T-helper 2 cell (primary cell): ENCODE measurements at regions not wholly inside any gene's neighbourhood (a gene's known extent, or its start where the extent isn't known, plus 50 kb on each side); places are given as distances from the start of the nearest gene placed in this dataset.
A peak's percentile ranks its signal among the peaks of the same experiment; 100 is the strongest.
"Not testable (repeated sequence)": the region's sequence is repeated elsewhere in the genome, so short reads cannot be mapped to it uniquely, and the experiment has no call there.

Experiments used
- DNase-seq, 5 experiments: peaks; one replicate each; pipeline versions ENCODE4 v3.0.0 to v3.0.0-alpha.2; 2012 to 2022

DNA sequence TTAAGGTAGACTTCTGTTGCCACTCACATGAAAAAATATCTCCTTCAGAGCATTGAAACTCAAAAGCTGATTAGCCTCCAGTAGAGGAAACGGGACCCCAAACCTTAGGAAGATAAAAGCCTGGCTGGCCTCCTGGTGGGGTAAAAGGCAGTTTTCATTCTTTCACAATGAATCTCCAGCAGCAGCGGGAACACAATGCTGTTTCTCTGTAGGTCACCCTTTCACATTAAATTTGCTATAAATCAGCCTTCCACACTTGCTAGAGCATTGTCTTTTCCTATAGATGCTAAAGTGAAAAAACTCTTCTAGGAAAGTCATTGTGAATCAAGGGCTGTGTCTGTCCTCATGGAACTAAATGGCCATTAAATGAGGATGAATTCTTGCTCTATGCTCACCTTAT is 207.3 kb upstream of the MAGEB2 start:
- no peak for DNase-seq

DNA sequence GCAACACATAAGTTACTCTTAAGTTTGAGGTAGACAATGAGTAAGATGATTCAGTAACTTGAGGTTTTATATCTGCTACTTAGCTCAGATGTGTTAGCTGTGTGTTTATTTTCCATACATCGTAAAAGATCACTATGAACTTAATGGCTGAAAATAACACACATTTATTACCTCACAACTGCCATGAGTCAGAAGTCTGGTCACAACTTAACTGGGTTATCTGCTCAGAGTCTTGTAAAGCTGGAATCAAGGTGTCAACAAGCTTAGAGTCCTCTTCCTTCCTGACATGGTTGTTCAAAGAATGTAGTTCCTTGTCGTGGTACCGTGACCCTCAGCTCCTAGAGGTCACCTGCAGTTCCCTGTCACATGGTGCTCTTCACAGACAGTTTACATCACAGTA is 204.9 kb upstream of the MAGEB2 start:
- no peak for DNase-seq

- DNase-seq = no peak
Measured at GRCh38 chrX:30015440-30015839, 199.9 kb upstream of the MAGEB2 start.

DNA sequence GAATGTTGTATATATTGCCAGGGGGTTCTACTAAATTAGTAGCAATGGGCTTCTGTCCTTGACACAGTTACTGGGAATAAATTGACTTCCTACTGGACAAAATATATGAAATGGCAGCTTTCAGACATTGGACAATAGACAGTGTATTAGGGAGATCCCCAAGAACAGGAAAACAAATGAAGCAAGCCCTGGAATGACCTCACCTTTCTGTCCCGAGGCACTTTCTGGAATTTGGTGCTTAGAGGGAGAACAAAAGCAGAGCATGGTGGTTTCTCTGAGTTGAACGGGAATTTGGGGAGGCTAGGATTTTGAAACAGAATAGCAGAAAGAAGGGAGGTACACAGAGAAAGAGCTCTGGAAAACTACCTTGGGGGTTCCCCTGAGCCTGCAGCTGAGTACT is 187.7 kb upstream of the MAGEB2 start:
- DNase-seq = no peak

DNA sequence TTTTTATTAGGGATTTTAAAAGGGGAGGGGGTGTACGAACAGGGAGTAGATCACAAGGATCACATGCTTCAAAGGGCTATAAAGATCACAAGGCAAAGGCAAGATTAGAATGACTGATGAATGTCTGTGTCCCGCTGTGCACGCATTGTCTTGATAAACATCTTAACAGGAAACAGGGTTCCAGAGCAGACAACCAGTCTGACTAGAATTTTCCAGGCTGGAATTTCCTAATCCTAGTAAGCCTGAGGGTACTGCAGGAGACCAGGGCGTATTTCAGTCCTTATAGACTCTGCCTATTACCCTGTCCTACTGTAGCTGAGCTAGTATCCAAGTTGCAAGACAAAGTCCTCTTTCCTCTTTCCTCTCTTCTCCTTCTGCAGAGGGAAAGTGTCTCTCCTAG is 179.0 kb upstream of the MAGEB2 start:
- DNase-seq = not testable (repeated sequence)

DNA sequence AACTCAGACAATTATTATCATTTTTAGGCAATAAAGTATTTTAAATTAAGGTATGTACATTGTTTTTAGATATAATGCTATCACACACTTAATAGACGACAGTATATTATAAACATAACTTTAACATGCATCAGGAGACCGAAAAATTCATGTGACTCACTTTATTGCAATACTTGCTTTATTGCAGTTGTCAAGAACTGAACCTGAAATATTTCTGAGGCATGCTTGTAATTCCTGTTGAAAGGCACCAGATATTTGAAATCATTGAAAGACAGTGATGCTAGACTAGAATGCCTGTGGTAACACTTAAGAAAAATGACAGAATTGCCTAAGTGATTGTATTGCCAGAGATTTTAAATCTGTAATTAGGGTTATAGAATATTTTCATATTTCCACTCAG is 175.6 kb upstream of the MAGEB2 start:
- no peak for DNase-seq

GRCh38 chrX:30060718-30061117 is 154.6 kb upstream of the MAGEB2 start:
- no peak for DNase-seq

DNA sequence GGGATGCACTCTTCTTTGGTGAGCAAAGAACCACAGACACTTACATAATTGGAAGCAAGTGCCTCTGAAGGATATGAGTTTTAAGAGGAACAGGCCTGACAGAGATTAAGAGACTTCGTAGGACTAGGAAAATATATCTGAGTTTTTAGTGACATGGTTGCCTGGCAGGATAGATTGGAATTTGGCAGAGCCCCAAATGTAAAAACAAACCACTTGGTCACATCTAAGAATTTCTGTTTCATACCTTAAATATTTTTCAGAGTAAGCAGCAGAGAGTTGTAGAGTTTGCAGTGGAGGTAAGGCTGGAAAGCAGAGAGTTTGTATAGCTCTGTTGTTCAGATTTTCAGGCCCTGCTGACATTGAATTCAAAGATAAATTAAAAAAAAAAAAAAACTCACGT is 150.1 kb upstream of the MAGEB2 start:
- DNase-seq = no peak

GRCh38 chrX:30067677-30068076 is 147.7 kb upstream of the MAGEB2 start:
- no peak for DNase-seq

DNA sequence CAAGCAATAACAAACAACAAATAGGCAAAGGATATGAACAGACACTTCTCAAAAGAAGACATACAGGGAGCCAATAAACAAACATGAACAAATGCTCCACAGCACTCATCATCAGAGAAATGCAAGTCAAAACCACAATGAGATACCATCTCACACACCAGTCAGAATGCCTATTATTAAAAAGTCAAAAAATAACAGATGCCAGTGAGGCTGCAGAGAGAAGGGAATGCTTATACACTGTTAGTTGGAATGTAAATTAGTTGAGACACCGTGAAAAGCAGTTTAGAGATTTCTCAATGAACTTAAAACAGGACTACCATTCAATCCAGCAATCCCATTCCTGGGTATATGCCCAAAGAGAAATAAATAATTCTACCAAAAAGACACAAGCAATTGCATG is 129.8 kb upstream of the MAGEB2 start:
- no peak for DNase-seq

DNA sequence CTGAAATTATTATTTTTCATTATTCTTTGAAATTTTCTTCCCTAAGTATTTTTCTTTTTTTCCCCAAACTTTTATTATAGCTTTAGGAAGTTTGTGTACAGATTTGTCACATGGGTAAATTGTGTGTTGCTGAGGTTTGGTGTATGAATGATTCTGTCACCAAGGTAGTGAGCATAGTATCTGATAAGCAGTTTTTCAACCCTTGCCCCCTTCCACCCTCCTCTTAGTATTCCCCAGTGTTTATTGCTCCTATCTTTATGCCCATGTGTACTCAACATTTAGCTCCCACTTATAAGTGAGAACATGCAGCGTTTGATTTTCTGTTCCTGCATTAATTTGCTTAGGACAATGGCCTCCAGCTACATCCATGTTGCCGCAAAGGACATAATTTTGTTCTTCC is 103.9 kb upstream of the MAGEB2 start:
- DNase-seq = no peak

- DNase-seq = peak in 1 of 5 experiments; percentile 42
Measured at GRCh38 chrX:30141966-30142365, 73.4 kb upstream of the MAGEB2 start.

GRCh38 chrX:30144221-30144620 is 71.1 kb upstream of the MAGEB2 start:
- DNase-seq = no peak

DNA sequence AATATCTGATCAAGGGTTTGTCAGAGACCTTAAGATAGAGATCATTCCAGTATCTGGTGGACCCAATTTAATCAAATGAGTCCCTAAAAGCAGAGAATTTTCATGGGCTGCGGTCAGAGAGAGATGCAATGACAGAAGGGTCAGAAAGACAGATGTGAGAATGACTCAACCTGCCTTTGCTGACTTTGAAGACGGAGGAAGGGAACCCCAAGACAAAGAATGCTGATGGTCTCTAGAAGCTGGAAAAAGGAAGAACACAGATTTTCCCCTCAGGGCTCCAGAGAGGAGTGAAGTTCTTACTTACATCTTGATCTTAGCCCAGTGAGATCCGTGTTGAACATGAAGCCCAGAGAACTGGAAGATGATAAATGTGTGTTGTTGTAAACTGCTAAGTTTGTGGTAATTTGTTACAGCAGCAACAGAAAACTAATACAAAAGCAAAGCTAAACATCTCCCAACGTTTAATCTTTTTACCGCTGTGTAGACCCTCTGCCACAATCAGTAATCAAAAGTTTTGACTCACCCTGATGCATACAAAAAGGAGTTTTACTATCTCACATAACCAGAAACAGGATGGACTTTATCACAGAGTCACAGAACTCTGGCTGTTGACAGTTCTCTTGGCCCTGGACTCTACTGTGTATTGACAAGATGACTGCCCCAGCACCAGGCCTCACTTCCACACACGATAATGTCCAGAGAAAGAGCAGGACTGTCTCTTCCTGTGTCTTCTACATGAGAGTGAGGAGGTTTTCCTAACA is 70.2 kb upstream of the MAGEB2 start:
- DNase-seq = no peak

- DNase-seq = no peak
Measured at GRCh38 chrX:30147996-30148643, 67.2 kb upstream of the MAGEB2 start.

GRCh38 chrX:30149206-30149605 is 66.2 kb upstream of the MAGEB2 start:
- DNase-seq = not testable (repeated sequence)

GRCh38 chrX:30150196-30150895 is 65.0 kb upstream of the MAGEB2 start:
- peak in 1 of 5 experiments; percentile 6 for DNase-seq

GRCh38 chrX:30151964-30152363 is 63.4 kb upstream of the MAGEB2 start:
- no peak for DNase-seq

DNA sequence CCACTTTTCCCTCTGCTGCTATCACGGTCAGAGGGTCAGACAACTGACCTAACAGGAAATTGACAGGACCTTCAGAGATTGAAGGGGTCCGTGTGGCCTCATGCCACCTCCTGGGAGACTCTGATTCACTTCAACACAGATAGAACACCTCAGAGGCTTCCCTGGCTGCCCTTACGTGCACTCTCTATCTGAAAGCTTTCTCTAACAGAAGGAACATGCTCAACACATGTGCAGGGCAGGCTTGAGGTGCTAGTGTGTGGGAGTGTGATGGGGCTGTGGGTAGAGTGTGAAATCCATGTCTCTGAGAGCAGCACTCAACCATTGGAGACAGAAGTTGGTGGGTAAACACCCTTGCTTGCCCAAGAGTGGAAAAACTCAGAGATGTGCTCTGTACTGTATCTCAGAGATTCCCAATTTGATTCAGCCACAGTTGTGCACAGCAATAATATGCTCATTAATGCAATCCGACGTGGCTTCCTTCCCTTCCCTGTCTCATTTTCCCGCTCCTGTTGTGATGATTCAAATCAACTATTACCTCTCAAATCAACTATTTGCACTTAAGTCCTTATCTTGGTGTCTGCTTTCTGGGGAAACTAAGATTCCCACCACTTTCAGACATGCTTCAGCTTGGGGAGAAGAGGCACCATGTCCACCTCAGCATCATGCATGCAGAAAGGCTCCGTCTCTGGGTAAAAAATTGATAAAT is 62.0 kb upstream of the MAGEB2 start:
- no peak for DNase-seq

- no peak for DNase-seq
Measured at GRCh38 chrX:30153881-30154260, 61.5 kb upstream of the MAGEB2 start.

- DNase-seq = no peak
Measured at GRCh38 chrX:30156009-30156408, 59.4 kb upstream of the MAGEB2 start.

GRCh38 chrX:30156880-30157560 is 58.3 kb upstream of the MAGEB2 start:
- DNase-seq = no peak

- DNase-seq = no peak
Measured at GRCh38 chrX:30161043-30161442, 54.3 kb upstream of the MAGEB2 start.
